SK-N-SH treated with all-trans-retinoic acid at 6 μM for 48 hours (cell line): ENCODE measurements at regions not wholly inside any gene's neighbourhood (a gene's known extent, or its start where the extent isn't known, plus 50 kb on each side); places are given as distances from the start of the nearest gene placed in this dataset.

Source experiments
- ATAC-seq: fragments of 200-7000 bp; cut with Tn5 transposase; 3 replicates; pipeline ENCODE4 v1.9.1; 2020; ENCODE audit warnings: mild to moderate bottlenecking, moderate library complexity
- BACH2 ChIP-seq: fragments of 250-450 bp; sonication (Bioruptor Pico); IDR thresholded peaks from 2 replicates; pipeline ENCODE4 v1.9.0; 2021; ENCODE audit warnings: mild to moderate bottlenecking, borderline replicate concordance
- CSDC2 ChIP-seq: fragments of 250-450 bp; sonication (Bioruptor Pico); IDR thresholded peaks from 2 replicates; pipeline ENCODE4 v1.5.0; 2020; ENCODE audit warnings: mild to moderate bottlenecking, moderate library complexity
- ESRRG ChIP-seq: fragments of 250-450 bp; sonication (Bioruptor Pico); IDR thresholded peaks from 2 replicates; pipeline ENCODE4 v1.6.1; 2021; ENCODE audit warnings: mild to moderate bottlenecking
- GLIS3 ChIP-seq: fragments of 250-450 bp; sonication (Bioruptor Pico); IDR thresholded peaks from 2 replicates; pipeline ENCODE4 v1.5.0; 2020; ENCODE audit warnings: mild to moderate bottlenecking, moderate library complexity
- ISL1 ChIP-seq: fragments of 250-450 bp; sonication (Bioruptor Pico); IDR thresholded peaks from 2 replicates; pipeline ENCODE4 v2.1.2; 2022; ENCODE audit warnings: mild to moderate bottlenecking, moderate library complexity
- OSR1 ChIP-seq: fragments of 250-450 bp; sonication (Bioruptor Pico); IDR thresholded peaks from 2 replicates; pipeline ENCODE4 v1.8.0; 2022; ENCODE audit warnings: moderate library complexity, mild to moderate bottlenecking, inconsistent platforms
- RARB ChIP-seq: fragments of 250-450 bp; sonication (Bioruptor Pico); IDR thresholded peaks from 2 replicates; pipeline ENCODE4 v1.8.0; 2021; ENCODE audit warnings: mild to moderate bottlenecking, moderate library complexity
- SNAI2 ChIP-seq: fragments of 250-450 bp; sonication (Bioruptor Pico); IDR thresholded peaks from 2 replicates; pipeline ENCODE4 v1.5.0; 2020; ENCODE audit warnings: mild to moderate bottlenecking, moderate library complexity
- TCF4 ChIP-seq: fragments of 250-450 bp; sonication (Bioruptor Pico); IDR thresholded peaks from 2 replicates; pipeline ENCODE4 v1.8.0; 2021; ENCODE audit warnings: mild to moderate bottlenecking, moderate library complexity, borderline replicate concordance
- TOX ChIP-seq: fragments of 250-450 bp; sonication (Bioruptor Pico); IDR thresholded peaks from 2 replicates; pipeline ENCODE4 v1.8.0; 2021; ENCODE audit warnings: mild to moderate bottlenecking, moderate library complexity, borderline replicate concordance
- TSHZ2 ChIP-seq: fragments of 250-450 bp; sonication (Bioruptor Pico); IDR thresholded peaks from 2 replicates; pipeline ENCODE4 v1.5.0; 2020; ENCODE audit warnings: mild to moderate bottlenecking, moderate library complexity
- ZC3H10 ChIP-seq: fragments of 250-450 bp; sonication (Bioruptor Pico); IDR thresholded peaks from 2 replicates; pipeline ENCODE4 v1.5.1; 2021; ENCODE audit warnings: mild to moderate bottlenecking, moderate library complexity
- ZFP3 ChIP-seq: fragments of 250-450 bp; sonication (Bioruptor Pico); IDR thresholded peaks from 2 replicates; pipeline ENCODE4 v1.5.0; 2020; ENCODE audit warnings: mild to moderate bottlenecking, moderate library complexity
- ZNF565 ChIP-seq: fragments of 450-650 bp; formaldehyde crosslinking; conservative IDR thresholded peaks from 2 replicates; pipeline ENCODE4 v1.5.0; 2020; ENCODE audit warnings: low read depth, mild to moderate bottlenecking, moderate library complexity
- ZNF8 ChIP-seq: fragments of 450-650 bp; formaldehyde crosslinking; IDR thresholded peaks from 2 replicates; pipeline ENCODE4 v1.5.0; 2020; ENCODE audit warnings: mild to moderate bottlenecking, moderate library complexity
- TF ChIP-seq, protein P1 (sequence below): fragments of 250-450 bp; sonication (Bioruptor Pico); IDR thresholded peaks from 2 replicates; pipeline ENCODE4 v1.5.1; 2021; ENCODE audit warnings: mild to moderate bottlenecking, moderate library complexity
- TF ChIP-seq, protein P2 (sequence below): fragments of 250-450 bp; sonication (Bioruptor Pico); IDR thresholded peaks from 2 replicates; pipeline ENCODE4 v1.8.0; 2020; ENCODE audit warnings: mild to moderate bottlenecking, moderate library complexity, borderline replicate concordance
- TF ChIP-seq, protein P3 (sequence below): fragments of 250-450 bp; sonication (Bioruptor Pico); IDR thresholded peaks from 2 replicates; pipeline ENCODE4 v1.8.0; 2021; ENCODE audit warnings: low read depth, mild to moderate bottlenecking, moderate library complexity, borderline replicate concordance

GRCh38 chr3:124419303-124419702, 310.9 kb upstream of the UMPS start (continued):
- TF ChIP-seq, protein P1, sequence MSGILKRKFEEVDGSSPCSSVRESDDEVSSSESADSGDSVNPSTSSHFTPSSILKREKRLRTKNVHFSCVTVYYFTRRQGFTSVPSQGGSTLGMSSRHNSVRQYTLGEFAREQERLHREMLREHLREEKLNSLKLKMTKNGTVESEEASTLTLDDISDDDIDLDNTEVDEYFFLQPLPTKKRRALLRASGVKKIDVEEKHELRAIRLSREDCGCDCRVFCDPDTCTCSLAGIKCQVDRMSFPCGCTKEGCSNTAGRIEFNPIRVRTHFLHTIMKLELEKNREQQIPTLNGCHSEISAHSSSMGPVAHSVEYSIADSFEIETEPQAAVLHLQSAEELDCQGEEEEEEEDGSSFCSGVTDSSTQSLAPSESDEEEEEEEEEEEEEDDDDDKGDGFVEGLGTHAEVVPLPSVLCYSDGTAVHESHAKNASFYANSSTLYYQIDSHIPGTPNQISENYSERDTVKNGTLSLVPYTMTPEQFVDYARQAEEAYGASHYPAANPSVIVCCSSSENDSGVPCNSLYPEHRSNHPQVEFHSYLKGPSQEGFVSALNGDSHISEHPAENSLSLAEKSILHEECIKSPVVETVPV (CRISPR knock-in tag) = no peak

GRCh38 chr3:124420392-124420791, 309.9 kb upstream of the UMPS start:
- no peak for ATAC-seq
- no peak for TF ChIP-seq TOX (CRISPR knock-in tag)
- TF ChIP-seq, protein P2, sequence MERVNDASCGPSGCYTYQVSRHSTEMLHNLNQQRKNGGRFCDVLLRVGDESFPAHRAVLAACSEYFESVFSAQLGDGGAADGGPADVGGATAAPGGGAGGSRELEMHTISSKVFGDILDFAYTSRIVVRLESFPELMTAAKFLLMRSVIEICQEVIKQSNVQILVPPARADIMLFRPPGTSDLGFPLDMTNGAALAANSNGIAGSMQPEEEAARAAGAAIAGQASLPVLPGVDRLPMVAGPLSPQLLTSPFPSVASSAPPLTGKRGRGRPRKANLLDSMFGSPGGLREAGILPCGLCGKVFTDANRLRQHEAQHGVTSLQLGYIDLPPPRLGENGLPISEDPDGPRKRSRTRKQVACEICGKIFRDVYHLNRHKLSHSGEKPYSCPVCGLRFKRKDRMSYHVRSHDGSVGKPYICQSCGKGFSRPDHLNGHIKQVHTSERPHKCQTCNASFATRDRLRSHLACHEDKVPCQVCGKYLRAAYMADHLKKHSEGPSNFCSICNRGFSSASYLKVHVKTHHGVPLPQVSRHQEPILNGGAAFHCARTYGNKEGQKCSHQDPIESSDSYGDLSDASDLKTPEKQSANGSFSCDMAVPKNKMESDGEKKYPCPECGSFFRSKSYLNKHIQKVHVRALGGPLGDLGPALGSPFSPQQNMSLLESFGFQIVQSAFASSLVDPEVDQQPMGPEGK (CRISPR knock-in tag) = no peak
- TF ChIP-seq, protein P3, sequence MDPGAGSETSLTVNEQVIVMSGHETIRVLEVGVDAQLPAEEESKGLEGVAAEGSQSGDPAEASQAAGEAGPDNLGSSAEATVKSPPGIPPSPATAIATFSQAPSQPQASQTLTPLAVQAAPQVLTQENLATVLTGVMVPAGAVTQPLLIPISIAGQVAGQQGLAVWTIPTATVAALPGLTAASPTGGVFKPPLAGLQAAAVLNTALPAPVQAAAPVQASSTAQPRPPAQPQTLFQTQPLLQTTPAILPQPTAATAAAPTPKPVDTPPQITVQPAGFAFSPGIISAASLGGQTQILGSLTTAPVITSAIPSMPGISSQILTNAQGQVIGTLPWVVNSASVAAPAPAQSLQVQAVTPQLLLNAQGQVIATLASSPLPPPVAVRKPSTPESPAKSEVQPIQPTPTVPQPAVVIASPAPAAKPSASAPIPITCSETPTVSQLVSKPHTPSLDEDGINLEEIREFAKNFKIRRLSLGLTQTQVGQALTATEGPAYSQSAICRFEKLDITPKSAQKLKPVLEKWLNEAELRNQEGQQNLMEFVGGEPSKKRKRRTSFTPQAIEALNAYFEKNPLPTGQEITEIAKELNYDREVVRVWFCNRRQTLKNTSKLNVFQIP (CRISPR knock-in tag) = no peak
- no peak for TF ChIP-seq TCF4
- no peak for TF ChIP-seq ZFP3 (CRISPR knock-in tag)
- no peak for TF ChIP-seq BACH2 (CRISPR knock-in tag)
- no peak for TF ChIP-seq ESRRG (CRISPR knock-in tag)
- TF ChIP-seq ZC3H10 (CRISPR knock-in tag) = no peak
- no peak for TF ChIP-seq TSHZ2 (CRISPR knock-in tag)
- no peak for TF ChIP-seq OSR1
- TF ChIP-seq ZNF8 = no peak
- no peak for TF ChIP-seq CSDC2

- ATAC-seq = no peak
- TF ChIP-seq GLIS3 (CRISPR knock-in tag) = no peak
- no peak for TF ChIP-seq ZFP3 (CRISPR knock-in tag)
- TF ChIP-seq, protein P3 (CRISPR knock-in tag) = no peak
- TF ChIP-seq SNAI2 (CRISPR knock-in tag) = no peak
- TF ChIP-seq ISL1 (CRISPR knock-in tag) = no peak
- TF ChIP-seq, protein P2 (CRISPR knock-in tag) = no peak
- TF ChIP-seq RARB = no peak
- TF ChIP-seq BACH2 (CRISPR knock-in tag) = no peak
- no peak for TF ChIP-seq ZNF565 (CRISPR knock-in tag)
- TF ChIP-seq TSHZ2 (CRISPR knock-in tag) = no peak
- TF ChIP-seq, all 23 proteins: peak for 0
Measured at GRCh38 chr3:124422805-124423204, 307.4 kb upstream of the UMPS start.
